Peyer's patch (tissue), 4 donors: ENCODE measurements at regions not wholly inside any gene's neighbourhood (a gene's known extent, or its start where the extent isn't known, plus 50 kb on each side); places are given as distances from the start of the nearest gene placed in this dataset.

Experiments
- DNase-seq, 3 donors: peaks; one replicate each; pipeline ENCODE4 v3.0.0-alpha.2; 2017 to 2019
- H3K27ac ChIP-seq, 4 donors: fragments of 200-600 bp; sonication (generic); one replicate each; pipeline ENCODE4 v1.5.1; 2016 to 2019
- H3K27me3 ChIP-seq, 2 donors: fragments of 200-600 bp; sonication (generic); one replicate each; pipeline ENCODE4 v1.5.1; 2019
- H3K36me3 ChIP-seq, 3 donors: fragments of 200-600 bp; sonication (generic); one replicate each; pipeline ENCODE4 v1.5.1; 2016 to 2019
- H3K4me1 ChIP-seq, 4 donors: fragments of 200-600 bp; sonication (generic); one replicate each; pipeline ENCODE4 v1.5.1; 2016 to 2019
- H3K4me3 ChIP-seq, 4 donors: fragments of 200-600 bp; sonication (generic); 1 replicate in 3 of 4; 2 replicates in 1 of 4; pipeline ENCODE4 v1.5.1; 2016 to 2019; ENCODE audit warnings: mild to moderate bottlenecking in 1 of 4
- H3K9me3 ChIP-seq, 4 donors: fragments of 200-600 bp; sonication (generic); one replicate each; pipeline ENCODE4 v1.5.1; 2016 to 2019; ENCODE audit warnings: mild to moderate bottlenecking in 1 of 4
- POLR2A ChIP-seq, 2 donors: fragments of 450-650 bp; IDR thresholded peaks; one replicate each; pipeline ENCODE4 v1.5.1; 2017; ENCODE audit warnings: antibody characterized with exemption in 2 of 2, mild to moderate bottlenecking in 2 of 2, moderate library complexity in 2 of 2
- TF ChIP-seq, protein P1 (sequence below), 6 experiments: fragments of 450-650 bp in 4 of 6; fragments of 200-600 bp in 2 of 6; sonication (generic) in 1 of 6; IDR thresholded peaks; one replicate each; pipeline ENCODE4 v1.5.1; 2017 to 2019; ENCODE audit warnings: antibody characterized with exemption in 6 of 6, mild to moderate bottlenecking in 3 of 6, moderate library complexity in 1 of 6

- no peaks in the 10 kb centered on the region for H3K27me3 ChIP-seq
- TF ChIP-seq, protein P1, sequence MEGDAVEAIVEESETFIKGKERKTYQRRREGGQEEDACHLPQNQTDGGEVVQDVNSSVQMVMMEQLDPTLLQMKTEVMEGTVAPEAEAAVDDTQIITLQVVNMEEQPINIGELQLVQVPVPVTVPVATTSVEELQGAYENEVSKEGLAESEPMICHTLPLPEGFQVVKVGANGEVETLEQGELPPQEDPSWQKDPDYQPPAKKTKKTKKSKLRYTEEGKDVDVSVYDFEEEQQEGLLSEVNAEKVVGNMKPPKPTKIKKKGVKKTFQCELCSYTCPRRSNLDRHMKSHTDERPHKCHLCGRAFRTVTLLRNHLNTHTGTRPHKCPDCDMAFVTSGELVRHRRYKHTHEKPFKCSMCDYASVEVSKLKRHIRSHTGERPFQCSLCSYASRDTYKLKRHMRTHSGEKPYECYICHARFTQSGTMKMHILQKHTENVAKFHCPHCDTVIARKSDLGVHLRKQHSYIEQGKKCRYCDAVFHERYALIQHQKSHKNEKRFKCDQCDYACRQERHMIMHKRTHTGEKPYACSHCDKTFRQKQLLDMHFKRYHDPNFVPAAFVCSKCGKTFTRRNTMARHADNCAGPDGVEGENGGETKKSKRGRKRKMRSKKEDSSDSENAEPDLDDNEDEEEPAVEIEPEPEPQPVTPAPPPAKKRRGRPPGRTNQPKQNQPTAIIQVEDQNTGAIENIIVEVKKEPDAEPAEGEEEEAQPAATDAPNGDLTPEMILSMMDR (IDR thresholded peaks at IDR 0.05): no peak
- TF ChIP-seq POLR2A (IDR thresholded peaks at IDR 0.05): no peak
- no peak overlapping the region for H3K4me3 ChIP-seq
- no peaks in the 10 kb centered on the region for H3K4me1 ChIP-seq
- no peak for DNase-seq
- no peaks in the 10 kb centered on the region for H3K9me3 ChIP-seq
- no peak overlapping the region for H3K27ac ChIP-seq
- no peaks in the 10 kb centered on the region for H3K36me3 ChIP-seq
Measured at GRCh38 chr13:65054277-65054676, 2175.9 kb downstream of the PCDH9 start.

DNA sequence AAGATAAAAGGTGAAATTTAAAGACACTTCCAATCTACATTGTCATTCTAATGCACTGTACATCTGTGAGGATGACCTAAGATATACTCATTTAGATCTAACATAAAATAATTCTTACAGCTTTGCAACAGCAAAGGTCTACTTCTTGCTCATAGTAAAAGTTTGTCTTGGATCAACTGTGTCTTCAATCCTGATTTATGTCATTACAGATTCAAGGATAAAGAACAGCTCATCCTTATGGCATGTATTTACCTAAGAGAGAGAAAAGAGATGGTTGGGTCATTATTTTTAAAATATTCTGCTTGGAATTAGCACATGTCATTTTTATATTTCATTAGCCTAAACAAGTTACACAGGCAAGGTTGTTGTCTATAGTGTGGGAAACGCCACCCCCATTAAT, 2193.1 kb downstream of the PCDH9 start:
- H3K9me3 ChIP-seq: no peaks in the 10 kb centered on the region
- no peak overlapping the region for H3K27ac ChIP-seq
- H3K4me1 ChIP-seq: no peaks in the 10 kb centered on the region
- no peak for TF ChIP-seq POLR2A (IDR thresholded peaks at IDR 0.05)
- TF ChIP-seq, protein P1 (IDR thresholded peaks at IDR 0.05): no peak
- H3K4me3 ChIP-seq: no peak overlapping the region
- DNase-seq: no peak
- H3K36me3 ChIP-seq: no peaks in the 10 kb centered on the region
- H3K27me3 ChIP-seq: no peaks in the 10 kb centered on the region

DNA sequence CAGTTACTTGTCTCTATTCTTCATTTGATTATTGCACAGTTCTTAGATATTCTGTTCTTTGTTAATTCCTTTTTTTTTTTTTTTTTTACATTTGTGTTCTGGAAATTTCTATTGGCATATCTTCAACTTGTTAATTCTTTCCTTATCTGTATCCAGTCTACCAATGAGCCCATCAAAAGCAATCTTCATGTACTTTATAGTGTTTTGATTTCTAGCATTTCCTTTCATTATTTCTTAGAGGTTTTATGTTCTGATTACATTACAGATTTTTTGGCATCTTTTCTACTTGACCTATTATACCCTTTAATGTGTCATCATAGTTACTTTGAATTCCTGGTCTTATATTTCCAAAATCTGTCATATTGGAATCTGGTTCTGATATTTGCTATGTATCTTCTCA, 2194.8 kb downstream of the PCDH9 start:
- Histone ChIP-seq H3K9me3 (no peaks in the 10 kb centered on the region), H3K27me3 (no peaks in the 10 kb centered on the region), H3K4me3 (no peak overlapping the region), H3K4me1 (no peaks in the 10 kb centered on the region), H3K27ac (no peak overlapping the region), H3K36me3 (no peaks in the 10 kb centered on the region)
- TF ChIP-seq, protein P1 (IDR thresholded peaks at IDR 0.05): no peak
- no peak for TF ChIP-seq POLR2A (IDR thresholded peaks at IDR 0.05)
- no peak for DNase-seq

GRCh38 chr13:65034266-65034665, 2195.9 kb downstream of the PCDH9 start:
- H3K36me3 ChIP-seq: no peaks in the 10 kb centered on the region
- no peak for DNase-seq
- no peaks in the 10 kb centered on the region for H3K9me3 ChIP-seq
- no peak overlapping the region for H3K27ac ChIP-seq
- H3K4me3 ChIP-seq: no peak overlapping the region
- H3K27me3 ChIP-seq: no peaks in the 10 kb centered on the region
- H3K4me1 ChIP-seq: no peaks in the 10 kb centered on the region
- no peak for TF ChIP-seq POLR2A (IDR thresholded peaks at IDR 0.05)
- TF ChIP-seq, protein P1 (IDR thresholded peaks at IDR 0.05): no peak

DNA sequence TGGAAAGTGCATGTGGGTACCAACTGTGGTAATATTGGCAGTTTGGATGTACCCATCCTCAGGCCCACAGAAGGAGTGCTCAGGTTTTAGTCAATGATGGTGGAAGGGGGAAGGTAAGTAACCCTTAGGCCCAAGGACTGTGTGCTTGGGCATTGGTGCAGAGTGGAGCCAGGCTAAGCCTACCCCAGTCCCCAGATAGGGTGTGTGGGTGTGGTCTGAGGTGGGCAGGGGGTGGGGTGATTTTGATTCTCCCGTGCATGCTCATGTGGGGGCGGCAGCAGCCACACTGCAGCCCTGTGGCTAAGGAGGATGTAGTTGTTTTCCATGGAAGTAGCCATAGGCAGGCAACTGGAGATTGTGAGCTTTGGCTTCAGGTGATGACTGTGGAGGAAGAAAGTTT, 2197.3 kb downstream of the PCDH9 start:
- no peak overlapping the region for H3K27ac ChIP-seq
- DNase-seq: no peak
- H3K4me1 ChIP-seq: no peaks in the 10 kb centered on the region
- H3K9me3 ChIP-seq: no peaks in the 10 kb centered on the region
- H3K36me3 ChIP-seq: no peaks in the 10 kb centered on the region
- H3K27me3 ChIP-seq: no peaks in the 10 kb centered on the region
- no peak for TF ChIP-seq POLR2A (IDR thresholded peaks at IDR 0.05)
- TF ChIP-seq, protein P1 (IDR thresholded peaks at IDR 0.05): no peak
- no peak overlapping the region for H3K4me3 ChIP-seq

- H3K36me3 ChIP-seq: no peaks in the 10 kb centered on the region
- H3K27ac ChIP-seq: no peak overlapping the region
- no peak overlapping the region for H3K4me3 ChIP-seq
- DNase-seq: no peak
- H3K9me3 ChIP-seq: no peaks in the 10 kb centered on the region
- no peaks in the 10 kb centered on the region for H3K27me3 ChIP-seq
- no peak for TF ChIP-seq POLR2A (IDR thresholded peaks at IDR 0.05)
- TF ChIP-seq, protein P1 (IDR thresholded peaks at IDR 0.05): no peak
- H3K4me1 ChIP-seq: no peaks in the 10 kb centered on the region
Measured at GRCh38 chr13:65028101-65028500, 2202.0 kb downstream of the PCDH9 start.
